SU-DHL-6 (cell line): ENCODE measurements at regions not wholly inside any gene's neighbourhood (a gene's known extent, or its start where the extent isn't known, plus 50 kb on each side); places are given as distances from the start of the nearest gene placed in this dataset.

Source experiments
- EZH2phosphoT487 ChIP-seq: fragments of 200-600 bp; sonication (generic), shearing (Covaris generic); conservative IDR thresholded peaks from 2 replicates; pipeline ENCODE4 v1.6.1; 2018; ENCODE audit warnings: mild to moderate bottlenecking, antibody characterized with exemption, low read length, moderate library complexity, mixed read lengths
- TF ChIP-seq, protein P1 (sequence below): fragments of 200-600 bp; sonication (generic); IDR thresholded peaks from one replicate; pipeline ENCODE4 v1.5.1; 2017; ENCODE audit warnings: antibody characterized with exemption, mild to moderate bottlenecking, low read length, moderate library complexity; ENCODE audit not compliant: insufficient read depth, poor library complexity, severe bottlenecking

DNA sequence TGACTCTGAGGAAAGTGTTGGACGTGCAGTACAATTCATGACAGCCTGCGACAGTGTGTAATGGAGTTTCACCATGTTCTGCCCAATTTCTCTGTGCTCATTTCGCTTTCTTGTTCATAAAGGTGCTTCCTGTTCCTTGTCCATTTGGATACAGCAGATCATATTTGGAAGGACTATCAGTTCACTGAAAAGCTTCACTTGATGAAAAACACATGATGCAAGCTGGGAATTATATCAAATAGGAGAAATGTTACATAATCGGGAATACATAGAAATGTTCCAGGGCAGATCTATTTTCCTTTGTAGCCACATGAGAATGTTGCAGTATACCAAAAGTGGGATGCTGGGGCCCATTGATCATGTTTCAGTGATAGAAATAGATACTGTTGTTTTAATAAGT, 266.3 kb upstream of the SLC14A2 start:
- TF ChIP-seq, protein P1, sequence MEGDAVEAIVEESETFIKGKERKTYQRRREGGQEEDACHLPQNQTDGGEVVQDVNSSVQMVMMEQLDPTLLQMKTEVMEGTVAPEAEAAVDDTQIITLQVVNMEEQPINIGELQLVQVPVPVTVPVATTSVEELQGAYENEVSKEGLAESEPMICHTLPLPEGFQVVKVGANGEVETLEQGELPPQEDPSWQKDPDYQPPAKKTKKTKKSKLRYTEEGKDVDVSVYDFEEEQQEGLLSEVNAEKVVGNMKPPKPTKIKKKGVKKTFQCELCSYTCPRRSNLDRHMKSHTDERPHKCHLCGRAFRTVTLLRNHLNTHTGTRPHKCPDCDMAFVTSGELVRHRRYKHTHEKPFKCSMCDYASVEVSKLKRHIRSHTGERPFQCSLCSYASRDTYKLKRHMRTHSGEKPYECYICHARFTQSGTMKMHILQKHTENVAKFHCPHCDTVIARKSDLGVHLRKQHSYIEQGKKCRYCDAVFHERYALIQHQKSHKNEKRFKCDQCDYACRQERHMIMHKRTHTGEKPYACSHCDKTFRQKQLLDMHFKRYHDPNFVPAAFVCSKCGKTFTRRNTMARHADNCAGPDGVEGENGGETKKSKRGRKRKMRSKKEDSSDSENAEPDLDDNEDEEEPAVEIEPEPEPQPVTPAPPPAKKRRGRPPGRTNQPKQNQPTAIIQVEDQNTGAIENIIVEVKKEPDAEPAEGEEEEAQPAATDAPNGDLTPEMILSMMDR, result no peak
- no peak for TF ChIP-seq EZH2phosphoT487
